NCI-H82 treated with DMSO at 0.1 percent for 48 hours (cell line): ENCODE measurements at regions not wholly inside any gene's neighbourhood (a gene's known extent, or its start where the extent isn't known, plus 50 kb on each side); places are given as distances from the start of the nearest gene placed in this dataset.

Source experiments
- DNase-seq: peaks from one replicate; lab custom pipeline; 2025; ENCODE audit not compliant: unreplicated experiment; lab: John Stamatoyannopoulos, UW

DNA sequence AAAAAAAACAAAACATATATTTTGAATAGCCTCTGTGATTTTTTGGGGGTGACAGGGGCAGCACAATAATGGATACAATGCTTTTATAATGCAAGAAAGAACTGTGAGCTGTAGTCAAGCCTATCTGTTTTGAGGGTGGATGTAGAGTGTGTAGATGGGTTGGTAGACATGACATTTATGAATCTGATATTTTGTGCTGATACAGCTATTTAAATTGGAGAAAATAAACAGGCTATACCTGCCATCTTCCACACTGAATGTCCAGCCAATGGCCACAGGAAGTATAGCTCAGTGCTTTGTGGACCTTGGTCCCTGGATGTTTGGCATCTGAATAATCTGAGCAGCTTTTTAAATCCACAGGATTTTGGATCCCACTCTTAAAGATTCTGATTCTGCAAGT lies 175.0 kb downstream of the NEDD1 start:
- DNase-seq, result no peak

DNA sequence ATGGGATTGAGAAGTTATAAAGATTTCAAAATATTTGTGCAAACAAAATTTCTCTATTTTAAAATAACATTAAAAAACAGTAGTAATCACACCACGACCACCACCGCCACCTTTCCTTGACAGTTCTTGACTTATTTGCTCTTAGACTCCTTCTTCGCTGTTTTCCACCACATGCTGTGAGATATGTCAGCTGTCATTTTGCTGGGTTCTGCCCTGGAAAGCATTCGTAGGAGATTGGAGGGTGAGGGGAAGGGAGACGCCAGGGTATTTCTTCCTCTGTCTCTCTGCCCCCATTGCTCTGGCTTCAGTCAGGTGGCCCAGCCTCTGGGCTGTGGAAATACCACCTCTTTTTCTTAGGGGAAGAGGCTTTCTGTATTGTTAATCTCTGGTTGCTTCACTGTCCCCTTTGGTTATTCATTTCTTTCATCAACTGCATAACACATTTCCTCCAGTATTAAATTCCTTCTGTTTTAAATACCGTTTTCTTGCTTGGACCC lies 186.2 kb downstream of the NEDD1 start:
- DNase-seq, result no peak

DNA sequence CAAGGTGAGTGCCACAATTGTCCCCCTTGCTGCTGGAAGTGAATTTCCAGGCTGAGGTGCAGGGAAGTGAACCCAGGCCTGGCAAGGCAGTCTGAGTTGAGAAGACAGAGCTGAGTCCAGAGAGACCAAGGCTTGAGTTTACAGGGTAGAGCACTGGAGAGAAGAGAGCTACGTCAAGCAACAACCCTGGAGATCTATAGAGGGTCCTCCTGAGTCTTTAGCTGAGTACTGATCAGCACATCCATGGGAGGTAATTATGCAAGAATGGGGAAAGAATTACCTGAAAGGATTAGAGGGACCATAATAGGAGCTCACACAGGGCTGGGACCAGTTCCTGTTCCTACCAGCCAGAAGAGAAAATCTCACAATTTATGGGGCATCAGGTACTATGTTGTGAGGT lies 190.7 kb downstream of the NEDD1 start:
- DNase-seq, result no peak

DNA sequence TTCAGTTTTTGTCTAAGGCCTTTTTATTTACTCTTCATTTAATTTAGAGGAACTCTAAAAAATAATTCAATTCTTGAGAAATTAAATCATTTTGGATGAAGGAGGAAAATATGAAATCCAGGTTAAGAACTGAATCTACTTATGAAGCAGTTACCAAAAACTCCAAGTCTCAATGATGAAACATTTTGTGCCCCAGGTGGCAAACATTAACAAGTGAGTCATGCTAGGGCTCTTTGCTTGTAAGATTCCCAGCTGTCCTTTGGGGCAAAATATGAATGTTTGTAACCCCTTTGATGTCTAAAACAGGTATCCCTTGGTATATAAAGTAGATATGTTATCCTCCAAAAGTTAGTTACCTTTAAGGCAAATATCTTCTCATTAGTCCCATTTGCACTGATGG lies 202.4 kb downstream of the NEDD1 start:
- no peak for DNase-seq

- no peak for DNase-seq
Measured at GRCh38 chr12:97112136-97112535, 205.1 kb downstream of the NEDD1 start.

DNA sequence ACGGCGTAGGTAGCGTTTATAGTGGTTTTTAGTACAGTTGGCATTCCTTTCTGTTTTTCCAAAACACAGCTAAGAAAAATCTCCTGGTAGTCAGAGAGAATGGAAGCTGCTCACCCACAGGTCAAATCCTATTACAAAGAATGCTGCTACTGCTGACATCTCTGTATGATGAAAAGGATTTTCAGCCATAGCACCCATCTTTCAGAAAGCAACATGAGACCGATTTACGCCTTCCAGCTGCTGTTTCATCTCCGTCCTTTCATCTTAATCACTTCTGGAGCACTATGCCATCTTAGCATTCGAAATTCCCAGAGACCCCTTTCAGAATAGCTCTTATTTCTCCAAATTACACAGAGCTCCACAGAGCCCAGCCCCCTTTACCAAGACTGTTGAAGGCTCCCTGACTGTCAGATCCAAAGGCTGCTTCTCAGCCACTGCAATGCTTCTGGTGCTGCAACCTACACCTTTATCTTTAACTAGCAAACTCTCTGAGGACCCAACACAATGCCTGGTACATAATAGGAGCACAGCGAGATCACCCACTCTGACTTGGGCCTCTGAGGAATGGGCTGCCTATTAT lies 211.8 kb downstream of the NEDD1 start:
- no peak for DNase-seq

DNA sequence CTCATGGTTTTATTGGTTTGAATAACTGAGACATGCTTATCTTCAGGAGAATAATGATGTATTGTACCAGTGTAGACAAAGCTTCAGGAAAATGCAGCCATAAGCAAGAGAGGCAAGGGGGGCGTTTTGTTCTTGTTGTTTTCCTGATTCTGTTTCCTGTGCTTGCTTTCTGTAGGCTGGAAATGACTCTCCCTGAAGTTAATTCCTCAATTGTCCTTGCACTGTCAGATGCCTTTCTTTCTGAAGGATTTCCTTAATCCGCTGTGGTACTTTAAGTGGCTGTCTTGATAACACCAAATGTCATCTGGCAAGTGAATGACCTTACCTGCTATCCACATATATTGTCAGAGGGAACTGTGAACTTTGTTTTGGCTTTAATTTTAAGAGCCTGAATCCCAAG lies 220.0 kb downstream of the NEDD1 start:
- peak; percentile 42 for DNase-seq

DNA sequence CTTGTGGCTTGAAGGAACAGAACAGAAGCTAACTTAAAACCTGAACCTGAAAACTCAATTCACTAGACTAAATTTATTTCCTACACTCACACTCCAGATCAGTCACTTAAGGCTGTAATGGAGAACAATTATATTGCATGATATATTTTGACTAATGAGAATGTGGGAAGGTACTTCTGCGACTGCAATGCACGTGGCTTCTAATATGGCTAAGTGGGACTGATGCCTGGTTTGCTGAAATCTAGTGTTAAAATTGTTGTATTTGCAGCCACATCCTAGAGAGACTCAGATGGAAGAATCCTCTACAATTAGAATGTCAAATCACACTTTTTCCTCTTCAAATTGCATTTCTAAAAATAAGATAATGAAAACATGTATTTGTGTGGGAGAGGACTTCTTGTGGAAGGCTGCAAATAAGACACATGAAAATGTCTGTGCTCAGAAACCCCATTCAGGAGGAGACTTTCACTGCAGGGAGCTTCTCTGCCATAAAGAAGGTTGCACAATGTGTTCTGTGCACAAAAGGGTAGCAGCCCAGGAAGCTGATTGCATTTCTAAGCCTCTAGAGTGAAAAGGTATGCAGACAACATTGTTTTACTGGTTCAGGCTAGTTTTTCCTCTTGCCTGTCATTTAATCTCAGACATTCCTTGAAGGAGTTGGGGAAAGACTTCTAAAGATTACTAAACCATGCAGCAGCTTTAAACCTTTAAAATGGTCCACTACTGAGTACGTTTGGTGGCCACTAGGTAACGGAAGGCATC lies 224.3 kb downstream of the NEDD1 start:
- no peak for DNase-seq

DNA sequence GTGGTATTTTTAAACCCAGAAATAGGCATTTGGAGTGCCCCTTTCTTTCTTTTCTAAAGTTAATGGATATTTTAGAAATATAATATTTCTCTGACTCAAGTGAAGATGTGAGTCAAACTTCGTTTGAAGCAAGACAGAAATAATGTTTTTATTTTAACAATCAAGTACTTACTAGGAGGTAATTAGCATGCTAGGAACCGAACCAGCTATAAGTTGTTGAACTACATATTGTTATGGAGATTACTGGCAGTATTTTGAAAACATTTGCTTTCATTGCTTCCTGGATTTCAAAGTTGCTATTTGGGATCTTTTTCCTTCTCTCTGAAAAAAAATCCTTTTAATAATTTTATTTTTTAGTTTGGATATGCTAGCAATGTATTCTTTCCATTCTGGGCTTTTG lies 225.2 kb downstream of the NEDD1 start:
- no peak for DNase-seq

DNA sequence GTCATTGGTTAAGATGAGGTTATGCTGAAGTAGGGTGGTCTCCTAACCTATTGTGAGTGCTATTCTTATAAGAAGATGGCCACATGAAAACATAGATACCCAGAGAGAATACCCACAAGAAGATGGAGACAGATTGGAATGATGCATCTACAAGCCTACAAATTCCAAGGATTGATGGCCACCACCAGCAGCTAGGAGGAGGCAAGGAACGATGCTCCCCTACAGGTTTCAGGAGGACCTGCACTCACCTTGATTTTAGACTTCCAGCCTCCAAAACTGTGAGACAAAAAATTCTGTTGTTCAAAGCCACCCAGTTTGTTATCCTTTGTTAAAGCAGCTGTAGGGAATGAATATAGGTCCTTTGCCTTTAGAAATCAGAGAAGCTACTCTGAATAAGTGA lies 227.4 kb downstream of the NEDD1 start:
- DNase-seq, result no peak

DNA sequence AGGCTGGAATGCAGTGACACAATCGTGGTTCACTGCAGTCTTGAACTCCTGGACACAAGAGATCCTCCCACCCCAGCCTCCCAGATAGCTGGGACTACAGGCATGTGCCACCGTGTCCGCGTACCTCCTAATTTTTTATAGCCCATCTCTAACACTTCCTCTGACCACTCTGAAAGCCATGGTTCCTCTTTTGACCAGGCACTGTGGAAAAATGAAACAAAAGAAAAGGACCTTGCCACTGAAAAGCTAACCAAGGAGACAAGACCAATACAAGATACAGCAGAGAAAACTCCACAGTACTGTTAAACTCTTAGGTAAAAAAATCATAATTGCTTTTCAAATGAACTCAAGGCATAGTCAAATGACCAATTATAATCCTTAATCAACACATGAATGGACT lies 233.3 kb downstream of the NEDD1 start:
- no peak for DNase-seq

- DNase-seq, result peak; percentile 54
Measured at GRCh38 chr12:97142737-97143410, 235.8 kb downstream of the NEDD1 start.

DNA sequence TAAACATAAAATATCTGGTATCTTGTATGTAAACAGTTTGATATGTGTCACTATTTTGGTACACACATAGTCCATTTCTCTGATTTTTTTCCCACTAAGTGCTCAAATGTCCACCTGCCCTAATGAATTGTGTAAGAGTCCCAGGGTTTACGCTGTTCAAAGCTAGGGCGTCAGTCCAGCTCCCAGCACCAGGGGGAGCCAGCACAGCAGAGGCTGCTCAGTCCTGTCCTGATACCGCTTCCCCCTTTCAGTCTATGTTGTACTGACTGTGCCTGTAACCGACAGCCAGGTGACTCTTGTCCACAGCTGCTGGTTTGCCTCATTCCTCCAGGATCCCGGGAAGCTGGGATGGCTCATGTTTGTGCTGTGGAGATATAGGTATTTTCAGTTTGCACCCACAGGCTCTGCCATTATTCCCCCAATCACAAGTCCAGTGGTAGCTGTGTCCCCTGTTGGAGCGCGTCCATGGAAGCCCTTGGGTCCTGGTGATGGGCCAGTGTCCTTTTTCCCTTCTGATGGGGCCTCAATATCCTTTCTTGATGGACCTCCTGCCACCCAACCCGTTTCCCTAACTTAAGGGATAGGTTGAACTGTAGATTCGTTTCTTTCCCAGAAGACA lies 242.0 kb downstream of the NEDD1 start:
- DNase-seq, result peak; percentile 17

GRCh38 chr12:97151481-97151880 lies 244.4 kb downstream of the NEDD1 start:
- no peak for DNase-seq

DNA sequence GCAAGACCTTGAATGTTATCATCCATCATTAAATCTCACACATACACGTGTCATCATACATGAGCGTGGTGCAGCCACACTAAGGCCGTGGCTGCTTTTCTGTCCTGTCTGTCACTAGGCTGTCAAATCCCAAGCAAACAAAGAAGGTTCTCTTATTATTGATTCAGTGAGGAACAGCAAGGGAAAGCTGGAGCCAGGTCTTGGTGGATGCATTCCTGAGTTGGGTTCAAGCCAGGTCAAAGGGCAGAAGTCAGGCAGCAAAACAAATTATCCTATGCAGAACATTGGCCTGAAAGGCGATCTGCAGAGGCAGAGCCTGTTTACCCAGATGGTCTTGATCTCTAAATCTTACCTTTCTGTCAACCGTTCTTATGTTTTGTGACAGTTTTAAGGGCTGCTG lies 252.3 kb downstream of the NEDD1 start:
- peak; percentile 10 for DNase-seq

DNA sequence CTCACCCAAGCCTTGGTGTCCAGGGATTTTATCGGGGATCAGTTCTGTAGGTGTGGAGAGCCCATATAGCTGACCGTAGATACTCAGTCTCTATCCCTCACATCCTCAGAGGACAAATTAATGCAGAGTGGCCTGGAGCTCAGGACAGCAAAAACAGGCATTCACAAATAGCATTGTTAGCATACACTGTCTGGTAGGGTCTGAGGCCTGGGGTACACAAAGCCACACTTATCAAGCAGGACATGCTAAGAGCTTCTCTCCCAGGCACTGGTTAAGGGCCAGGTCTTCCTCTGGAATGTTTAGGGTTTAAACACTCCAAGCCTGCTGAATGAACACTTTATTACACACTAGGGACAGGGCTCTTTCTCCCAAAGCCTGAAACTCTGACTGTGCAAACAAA lies 253.2 kb downstream of the NEDD1 start:
- no peak for DNase-seq

- no peak for DNase-seq
Measured at GRCh38 chr12:97162173-97162572, 255.1 kb downstream of the NEDD1 start.

DNA sequence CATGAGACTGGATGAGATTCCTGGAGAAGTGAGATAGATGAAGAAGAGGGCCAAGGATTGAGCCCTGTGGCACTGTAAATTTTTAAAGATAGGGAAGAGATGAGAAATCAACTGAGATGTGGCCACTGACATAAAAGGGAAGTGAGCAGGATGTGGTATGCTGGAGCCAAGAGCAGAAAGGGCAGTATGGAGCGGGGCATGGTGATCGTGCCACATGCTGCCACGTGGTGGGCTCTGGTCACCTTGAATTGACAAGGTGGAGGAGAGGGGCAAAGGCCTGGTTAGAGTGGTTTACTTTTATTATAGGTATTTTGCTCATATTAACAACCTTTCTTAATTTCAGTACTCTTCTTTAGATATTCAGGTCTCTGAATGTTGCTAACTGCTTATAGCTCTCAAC lies 257.9 kb downstream of the NEDD1 start:
- no peak for DNase-seq

- no peak for DNase-seq
Measured at GRCh38 chr12:97167598-97167997, 260.5 kb downstream of the NEDD1 start.

DNA sequence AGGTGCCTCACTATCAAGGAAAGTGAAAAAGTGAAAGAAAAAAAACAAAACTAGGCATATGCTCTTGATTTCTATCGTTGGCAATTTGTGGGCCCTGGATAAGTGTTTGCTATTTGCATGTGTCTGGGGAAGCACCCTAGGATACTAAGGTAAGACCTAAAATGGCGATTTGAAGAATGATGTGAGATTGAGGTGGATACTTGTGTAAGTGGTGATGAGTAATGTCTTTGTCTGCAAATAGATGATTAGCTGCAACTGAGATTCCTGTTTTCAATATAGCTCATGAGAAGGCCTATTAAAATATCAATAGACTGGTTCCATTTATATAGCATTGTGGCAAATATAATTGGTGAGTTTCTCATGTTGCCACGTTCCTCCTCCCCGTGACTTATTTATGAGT lies 261.7 kb downstream of the NEDD1 start:
- DNase-seq, result no peak

GRCh38 chr12:97169889-97170567 lies 263.0 kb downstream of the NEDD1 start:
- no peak for DNase-seq
